Endometrial microvascular endothelial cells (primary cell): ENCODE measurements at regions not wholly inside any gene's neighbourhood (a gene's known extent, or its start where the extent isn't known, plus 50 kb on each side); places are given as distances from the start of the nearest gene placed in this dataset.

Source experiments
- in situ Hi-C: cut with HindIII; loops from 2 replicates; pipeline ENCODE4 v1.10.0; 2017; ENCODE audit warnings: low sequenced_read_pairs, low pct_unique_long_range_greater_than_20kb; ENCODE audit errors: inconsistent ontology term

DNA sequence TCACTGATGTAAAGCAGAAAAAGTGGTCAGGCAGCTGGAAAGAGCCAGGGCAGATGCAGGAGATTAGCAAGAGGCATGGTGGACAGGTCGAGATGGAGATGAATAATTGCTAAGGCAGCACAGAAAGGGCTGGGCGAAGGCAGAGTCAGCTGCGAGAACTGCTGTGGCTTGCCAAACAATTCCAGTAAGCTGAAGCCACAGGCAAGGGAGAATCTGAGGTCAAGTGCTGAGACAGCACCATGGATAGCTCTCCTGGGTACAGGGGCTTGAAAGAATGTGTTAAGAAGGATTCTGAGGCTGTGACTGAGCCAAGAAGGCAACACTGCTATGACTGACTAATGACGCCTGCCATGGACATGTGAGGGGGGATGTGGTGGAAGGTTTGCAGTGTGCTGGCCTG is 220.8 kb upstream of the FOXA2 start:
- in situ Hi-C loops, result no loop called here

DNA sequence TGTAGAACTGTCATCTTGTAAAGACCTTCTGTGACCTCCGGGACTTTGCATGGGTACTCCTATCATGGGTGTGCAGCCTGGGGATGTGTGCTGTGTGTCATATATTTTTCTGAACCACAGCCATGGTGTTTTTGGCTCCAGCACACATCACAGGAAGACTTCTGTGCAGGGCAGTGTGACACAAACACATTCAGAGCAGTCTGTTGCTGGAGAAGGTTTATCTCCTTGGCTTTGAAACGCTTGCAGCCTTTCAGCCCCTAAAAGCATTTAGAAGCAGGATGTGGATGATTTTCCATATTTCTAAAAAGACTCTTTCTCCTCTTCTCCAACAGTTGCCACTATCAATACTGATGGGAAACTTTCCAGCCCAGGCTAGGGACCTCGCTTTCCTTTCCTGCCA is 221.6 kb upstream of the FOXA2 start:
- in situ Hi-C loops, result no loop called here

DNA sequence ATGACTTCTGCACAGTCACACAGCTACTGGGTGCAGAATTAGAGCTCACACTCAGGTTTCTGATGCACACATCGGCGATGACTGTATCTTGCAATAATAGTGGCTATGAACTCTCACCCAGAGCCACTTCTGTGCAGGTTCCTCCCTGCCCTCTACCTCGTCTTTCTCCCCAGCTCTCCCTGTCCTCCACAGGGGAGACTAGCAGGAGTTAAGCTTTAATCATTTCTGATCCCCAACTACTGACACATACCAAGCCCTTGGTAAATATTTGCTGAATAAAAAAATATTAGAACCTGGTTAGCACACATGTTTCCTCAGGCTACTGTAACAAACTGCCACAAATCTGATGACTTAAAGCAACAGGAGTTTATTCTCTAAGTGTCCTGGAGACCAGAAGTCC is 222.7 kb upstream of the FOXA2 start:
- in situ Hi-C loops, result no loop called here

DNA sequence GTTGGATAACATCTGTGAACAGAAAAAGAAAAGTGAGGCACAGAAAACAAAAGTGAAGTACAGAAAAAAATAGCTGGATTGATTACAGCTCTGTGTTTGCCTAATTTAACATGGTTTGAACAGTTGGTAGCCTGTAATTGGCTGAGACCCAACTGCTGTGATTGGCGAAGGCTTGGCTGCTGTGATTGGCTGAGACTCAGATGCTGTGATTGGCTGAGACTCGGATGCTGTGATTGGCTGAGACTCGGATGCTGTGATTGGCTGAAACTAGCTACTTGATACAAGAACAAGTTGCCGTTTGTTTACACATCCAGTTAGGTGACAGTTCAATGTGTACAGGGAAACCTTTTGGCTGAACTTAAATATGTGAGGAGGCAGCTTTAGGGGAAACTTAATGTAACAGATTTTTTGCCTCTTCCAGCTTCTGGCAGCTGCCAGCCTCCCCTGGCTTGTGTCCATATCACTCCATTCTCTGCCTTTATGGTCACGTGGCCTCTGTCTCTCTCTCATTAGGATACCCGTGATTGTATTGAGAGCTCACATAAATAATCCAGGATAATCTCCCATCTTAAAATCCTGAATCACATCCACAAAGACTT is 223.4 kb upstream of the FOXA2 start:
- in situ Hi-C loops, result no loop called here

DNA sequence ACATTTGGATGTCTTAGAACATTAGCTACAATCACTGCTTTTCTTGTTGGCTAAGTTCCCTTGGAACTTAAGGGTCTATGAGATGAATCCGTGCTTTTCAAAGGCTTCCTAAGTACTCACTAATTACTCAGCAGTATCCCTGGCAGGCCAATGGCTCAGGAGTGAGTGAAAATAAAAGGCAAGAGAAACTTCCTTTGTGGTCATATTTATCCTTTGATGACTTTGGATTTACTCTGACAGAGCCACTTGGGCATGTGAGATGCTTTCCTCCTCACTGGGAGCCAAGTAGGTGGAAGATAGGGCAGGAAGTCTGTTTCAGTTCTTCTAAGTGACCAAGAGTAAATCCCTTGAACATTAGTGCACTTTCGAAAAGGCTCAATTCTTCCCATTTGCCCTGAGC is 224.3 kb upstream of the FOXA2 start:
- in situ Hi-C loops, result no loop called here

DNA sequence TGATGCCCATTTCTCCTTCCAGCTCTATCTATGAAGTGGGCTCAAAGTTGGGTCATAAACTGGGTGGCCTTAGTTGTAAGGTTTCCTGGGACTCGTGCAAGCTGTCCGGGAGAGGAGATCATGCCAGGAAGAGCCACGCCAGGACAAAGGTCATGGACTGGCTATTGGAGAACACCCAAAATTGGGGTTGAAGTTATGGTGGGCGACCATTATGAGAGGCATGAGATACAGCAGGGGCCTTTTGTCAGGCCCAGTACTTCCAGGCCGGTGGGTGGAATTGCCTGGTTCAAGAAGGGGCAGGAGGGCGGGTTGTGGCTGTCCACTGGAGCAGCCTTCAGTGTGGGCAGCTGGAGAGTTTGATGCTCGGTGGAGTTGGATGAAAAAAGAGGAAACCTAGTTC is 225.1 kb upstream of the SSTR4 start:
- in situ Hi-C loops, result no loop called here

DNA sequence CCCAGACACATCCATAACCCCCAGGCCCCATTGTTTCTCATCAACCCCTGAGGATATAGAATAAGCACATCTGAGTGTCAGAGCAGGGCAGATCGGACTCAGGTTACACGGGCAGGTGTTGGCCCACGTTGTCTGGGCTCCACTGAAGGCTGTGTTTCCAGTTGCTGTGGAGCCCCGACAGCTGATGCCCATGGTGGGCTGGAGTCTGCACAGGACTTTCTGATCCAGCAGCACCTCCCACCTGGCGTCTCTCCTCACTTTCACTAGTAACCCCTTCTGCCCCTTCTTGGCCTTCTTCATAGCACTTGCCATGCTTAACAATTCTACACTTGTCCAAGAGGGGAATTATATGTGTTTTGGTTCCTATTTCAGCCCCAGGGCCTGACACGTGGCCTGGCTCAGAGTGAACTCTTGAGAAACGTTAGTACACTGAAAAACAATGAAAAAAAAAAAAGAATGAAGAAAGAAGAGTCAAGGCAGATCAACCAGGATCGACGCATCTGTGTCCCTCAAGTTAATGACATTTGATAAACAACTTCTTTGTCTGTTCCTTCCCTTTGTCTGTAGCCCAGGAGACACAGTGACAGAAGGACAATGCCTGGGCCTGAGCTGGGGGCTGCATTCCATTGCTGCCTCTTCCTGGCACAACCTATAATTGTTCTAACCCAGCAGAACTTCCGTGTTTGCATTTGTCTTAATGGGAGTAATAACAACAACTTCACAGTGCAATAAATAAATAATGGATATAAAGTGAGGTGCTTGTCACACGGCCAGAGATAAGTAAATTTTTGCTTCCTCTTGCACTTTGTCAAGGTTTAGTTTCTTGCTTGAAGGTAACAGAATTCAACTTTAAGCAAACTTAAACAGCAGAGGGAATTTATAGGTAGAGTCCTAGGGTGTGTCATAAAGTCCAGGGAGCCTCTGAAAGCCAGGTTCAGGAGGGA is 224.2 kb upstream of the SSTR4 start:
- in situ Hi-C loops, result no loop called here

DNA sequence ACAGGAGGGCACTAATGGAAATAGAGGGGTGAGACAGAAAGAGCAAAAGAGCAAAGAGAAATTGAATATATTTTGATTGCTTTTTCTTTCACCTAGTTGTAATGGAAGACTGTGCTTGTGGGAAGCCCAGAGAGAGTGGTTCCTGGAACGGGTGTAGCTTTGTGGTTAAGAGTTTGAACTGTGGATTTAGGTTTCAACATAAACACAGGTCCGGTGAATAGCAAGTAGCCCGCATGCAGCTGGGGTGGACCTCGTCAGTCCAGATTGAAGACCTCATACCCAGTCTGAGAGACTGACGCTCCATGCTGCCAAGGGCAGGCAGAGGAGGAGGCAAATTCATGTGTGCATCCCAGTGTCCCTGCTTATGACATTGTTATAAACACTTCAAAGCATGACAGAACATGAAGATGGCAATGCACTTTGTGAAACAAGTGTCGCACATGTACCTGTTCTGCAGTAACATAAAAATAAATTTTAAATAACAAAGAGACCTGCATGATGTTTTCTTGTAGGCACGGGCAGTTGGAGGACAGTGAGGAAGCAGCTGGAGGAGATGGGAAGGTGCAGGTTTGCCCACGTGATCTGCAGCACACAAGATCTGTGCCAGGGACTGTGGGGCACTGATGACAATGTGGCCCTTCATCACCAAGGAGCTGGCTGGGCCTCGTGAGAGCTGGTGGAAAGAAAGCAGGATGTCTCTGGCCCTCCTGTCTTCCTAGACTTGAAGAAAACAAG is 220.5 kb upstream of the SSTR4 start:
- in situ Hi-C loops, result no loop called here

DNA sequence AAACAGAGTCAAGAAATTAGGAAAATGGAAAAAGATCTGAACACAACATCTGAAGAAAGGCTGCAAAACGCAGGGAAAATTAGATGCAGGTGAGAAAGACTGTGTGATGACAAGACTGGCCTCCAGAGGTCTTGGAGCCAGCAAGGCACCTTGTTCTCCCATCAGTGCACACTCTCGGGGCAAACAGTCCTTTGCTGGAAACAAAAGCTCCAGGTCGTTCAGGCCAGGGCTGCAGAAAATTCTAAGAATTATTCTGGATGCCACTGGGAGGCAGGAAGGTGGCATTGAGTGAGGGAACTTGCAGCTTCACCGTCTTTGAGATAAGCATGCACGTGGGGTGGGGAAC is 219.9 kb upstream of the SSTR4 start:
- in situ Hi-C loops, result no loop called here

DNA sequence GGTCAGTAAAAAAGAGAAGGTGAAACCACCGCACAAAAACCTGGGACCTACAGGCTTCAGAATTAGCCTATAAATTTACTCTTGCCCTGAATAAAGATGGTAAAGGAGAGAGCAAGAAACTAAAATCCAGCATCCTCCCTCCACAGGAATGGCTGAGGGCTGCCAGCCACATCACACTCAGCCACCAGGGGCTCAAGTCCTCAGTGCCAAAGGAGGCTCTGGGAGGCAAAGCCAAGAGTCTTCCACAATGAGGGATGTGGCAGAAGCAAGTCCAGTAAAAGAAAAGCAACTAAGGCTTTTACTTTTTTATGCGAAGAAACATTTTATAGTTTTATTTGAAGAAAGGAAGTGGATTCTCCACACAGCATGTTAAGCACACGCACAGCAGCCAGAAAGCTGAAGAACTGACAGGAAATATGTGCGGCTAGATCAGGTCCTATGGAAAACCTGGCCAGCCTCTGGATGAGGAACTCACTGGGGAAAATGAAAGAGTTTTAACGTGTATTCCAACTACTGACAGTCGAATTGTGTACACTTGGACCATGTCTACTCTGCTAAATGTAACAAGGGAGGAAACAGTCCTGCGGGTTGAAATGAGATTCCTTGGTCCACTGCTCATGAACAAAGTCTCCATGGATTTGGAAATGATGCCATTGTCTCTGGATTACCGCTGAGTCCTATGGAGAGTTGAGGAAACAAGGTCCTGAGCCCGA is 219.4 kb upstream of the SSTR4 start:
- in situ Hi-C loops, result no loop called here

DNA sequence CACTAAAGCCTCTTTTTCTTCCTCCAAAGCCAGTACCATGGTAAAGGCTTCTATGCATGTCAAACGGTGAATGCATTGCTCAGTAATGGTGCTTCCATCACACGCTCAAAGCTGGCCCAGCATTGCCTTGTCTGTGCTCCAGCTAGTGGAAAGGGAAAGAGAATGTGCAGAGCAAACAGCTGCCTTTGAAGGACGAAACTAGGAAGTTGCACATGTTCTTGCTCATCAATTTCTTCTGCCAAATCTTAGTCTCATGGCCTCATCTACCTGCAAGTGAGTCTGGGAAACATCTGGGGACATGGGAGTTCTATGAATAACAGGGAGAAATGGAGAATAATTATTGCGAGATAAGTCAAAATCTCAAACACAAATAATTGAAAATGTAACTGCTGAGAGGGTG is 216.5 kb upstream of the SSTR4 start:
- in situ Hi-C loops, result no loop called here

DNA sequence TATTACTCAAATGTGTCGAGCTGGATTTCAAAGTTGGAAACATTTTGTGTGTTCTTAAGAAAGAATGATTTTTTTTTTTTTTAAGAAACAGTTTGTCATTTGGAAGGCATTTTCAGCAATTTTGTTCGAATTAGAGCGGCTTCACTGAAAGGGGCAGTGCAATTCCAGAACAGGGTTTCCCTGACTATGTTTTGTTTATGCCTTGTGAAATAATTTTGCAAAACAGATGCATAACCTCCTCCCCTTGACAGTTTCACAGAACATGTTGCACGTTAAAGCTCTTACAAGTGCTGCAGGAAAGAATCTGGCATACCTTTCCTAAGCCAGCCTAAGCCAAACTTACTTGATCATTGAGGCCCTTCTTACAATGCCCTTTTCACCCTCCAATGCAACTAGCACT is 216.0 kb upstream of the SSTR4 start:
- in situ Hi-C loops, result no loop called here

DNA sequence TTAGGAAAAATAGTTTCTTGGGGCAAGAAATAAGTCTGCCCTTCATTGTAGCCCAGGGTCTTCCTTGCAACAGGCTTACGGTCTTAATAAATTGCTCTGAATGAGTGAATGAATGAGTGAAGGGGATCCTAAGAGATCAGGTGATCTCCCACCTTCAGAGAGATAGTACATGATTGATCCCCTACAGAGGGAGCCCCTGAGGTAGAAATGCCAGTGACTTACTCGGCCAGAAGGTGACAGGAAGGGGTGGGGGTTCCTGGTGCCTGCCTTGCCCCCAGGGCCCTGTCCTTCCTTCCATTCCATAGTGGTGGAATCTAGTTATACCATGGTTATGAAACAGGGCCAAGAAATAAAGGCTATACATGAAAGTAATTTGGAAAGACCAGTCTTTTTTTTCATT is 215.3 kb upstream of the SSTR4 start:
- in situ Hi-C loops, result no loop called here

DNA sequence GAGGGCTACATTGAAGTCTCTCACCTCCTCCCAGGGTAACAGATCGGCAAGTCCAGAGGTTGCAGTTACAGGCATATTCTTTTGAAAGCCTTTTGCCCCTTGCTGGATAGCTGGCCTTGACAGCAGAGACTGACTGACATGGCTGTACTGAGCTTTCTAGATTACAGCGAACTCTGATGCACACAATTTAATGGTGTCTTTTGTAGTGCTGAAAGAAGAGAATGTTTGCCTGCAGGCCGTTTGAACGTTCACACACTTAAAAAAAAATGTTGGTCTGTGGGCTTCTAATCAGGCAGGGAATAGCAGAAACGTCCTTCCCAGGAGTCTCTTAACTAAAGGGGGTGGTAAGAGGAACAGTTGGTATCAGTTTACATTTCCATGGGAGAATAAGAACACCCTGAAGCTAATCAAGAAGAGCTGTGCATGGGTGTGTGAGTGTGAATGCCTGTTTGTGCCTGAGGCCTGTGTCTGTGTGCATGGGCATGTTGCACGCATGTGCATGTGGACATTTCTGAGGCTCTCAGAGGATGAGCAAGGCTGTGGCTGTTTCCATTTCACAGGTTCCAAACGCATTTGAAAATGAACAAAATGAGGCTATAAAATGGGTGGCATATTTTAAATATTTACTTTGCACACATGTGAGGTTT is 213.9 kb upstream of the SSTR4 start:
- in situ Hi-C loops, result no loop called here

DNA sequence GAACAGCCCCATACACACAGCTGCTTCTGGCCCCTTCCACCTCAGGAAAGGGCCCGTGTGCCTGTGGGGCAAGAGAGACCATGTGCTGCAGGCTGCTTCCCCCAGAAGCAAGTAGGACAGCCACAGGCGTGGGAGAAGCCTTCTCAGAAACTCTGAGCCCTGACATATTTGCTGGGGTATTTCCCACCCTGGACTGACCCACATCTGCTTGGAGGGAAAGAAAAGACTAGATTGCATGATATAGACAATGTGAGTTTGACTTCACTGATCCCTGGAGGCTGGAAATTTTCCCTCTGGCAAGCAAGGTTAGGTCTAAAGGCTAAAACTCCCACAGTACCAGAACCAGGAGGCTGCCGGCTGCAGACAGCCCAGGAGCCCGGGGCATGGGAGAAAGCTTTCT is 213.3 kb upstream of the SSTR4 start:
- in situ Hi-C loops, result no loop called here

DNA sequence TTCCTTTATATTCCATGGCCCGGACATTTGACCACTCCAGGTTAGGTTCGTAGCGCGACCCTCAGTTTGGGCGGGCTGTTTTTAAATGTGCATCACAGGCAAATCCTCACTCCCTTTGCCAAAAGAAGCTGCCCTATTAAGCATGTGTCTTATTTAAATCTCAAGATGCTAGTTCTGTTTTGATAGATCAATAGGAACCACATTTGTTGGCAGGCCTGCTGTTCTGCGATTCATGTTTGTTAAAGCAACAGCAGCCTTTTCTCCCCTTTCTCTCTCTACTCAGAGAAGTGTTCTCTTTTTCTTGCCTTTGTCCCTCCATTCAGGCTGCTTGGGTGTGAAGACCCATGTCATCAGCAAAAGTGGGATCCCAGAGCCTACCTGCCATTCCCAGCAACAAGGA is 212.0 kb upstream of the SSTR4 start:
- in situ Hi-C loops, result no loop called here

DNA sequence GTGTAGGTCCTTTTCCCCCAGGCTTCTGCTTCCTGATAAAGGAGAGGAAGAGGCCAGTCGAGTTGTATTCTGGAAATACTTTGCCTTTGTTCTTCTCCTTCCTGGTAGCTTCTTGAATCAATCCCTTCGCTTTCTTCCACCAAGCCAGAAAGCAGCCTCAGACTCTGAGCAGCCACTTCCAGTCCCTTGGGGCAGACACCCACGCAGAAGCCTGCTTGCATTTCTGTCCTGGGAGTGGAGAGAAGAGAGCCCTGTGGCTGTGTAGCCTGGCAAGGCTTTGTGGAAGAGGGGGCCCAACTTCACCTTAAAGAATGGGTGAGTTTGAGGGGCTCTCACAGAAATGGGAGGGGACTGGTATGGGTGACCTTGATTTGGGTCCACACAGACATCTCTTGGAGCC is 211.0 kb upstream of the SSTR4 start:
- in situ Hi-C loops, result no loop called here

DNA sequence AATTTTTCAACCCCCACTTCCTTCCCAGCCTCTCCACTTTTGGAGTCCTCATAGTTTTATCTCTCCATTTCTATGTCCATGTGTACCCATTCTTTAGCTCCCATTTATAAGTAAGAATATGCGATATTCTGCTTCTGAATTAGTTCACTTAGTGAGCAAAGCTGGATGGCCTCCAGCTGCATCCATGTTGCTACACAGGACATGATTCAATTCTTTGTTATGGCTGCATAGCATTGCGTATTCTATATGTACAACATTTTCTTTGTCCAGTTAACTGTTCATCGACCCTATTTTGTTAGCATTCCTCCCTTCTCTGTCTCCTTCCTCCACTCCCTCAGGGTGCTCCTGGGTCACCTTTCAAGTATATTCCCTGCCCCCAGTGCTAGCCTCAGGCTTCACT is 210.0 kb upstream of the SSTR4 start:
- in situ Hi-C loops, result no loop called here

DNA sequence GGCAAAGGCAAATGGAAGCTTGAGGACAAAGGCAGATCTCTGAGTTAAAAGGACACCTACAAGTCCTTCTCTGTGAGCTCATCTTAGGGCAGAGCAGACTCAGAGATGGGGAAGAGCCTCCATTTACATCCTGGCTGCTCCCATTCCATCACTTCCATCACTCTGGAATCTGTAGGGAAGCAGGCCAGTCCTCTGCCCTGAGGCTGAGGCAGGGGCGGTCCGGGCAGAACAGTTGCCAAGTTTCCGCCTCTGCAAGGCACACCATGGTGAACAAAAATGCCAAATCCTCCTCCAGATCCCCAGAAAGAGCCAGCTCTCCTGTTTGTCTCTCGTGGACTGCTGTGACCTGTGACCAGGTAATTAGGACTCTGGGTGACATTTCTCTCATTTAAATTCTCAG is 209.6 kb upstream of the SSTR4 start:
- in situ Hi-C loops, result no loop called here
